ENCODE measurements at regions not wholly inside any gene's neighbourhood (a gene's known extent, or its start where the extent isn't known, plus 50 kb on each side); places are given as distances from the start of the nearest gene placed in this dataset.

GRCh38 chr1:115491298-115492018, 150.3 kb upstream of the VANGL1 start:
- no peaks in the 10 kb centered on the region for H3K4me1 ChIP-seq

GRCh38 chr1:115479055-115479482, 141.0 kb upstream of the NGF start:
- Histone ChIP-seq H3K9me3 (peaks cover 0 to 6% (median 0%) of the 10 kb centered on the region in 3 donors), H3K4me1 (no peaks in the 10 kb centered on the region), H3K4me3 (no peak overlapping the region), H3K36me3 (no peaks in the 10 kb centered on the region), H3K27ac (no peak overlapping the region), H3K27me3 (peaks cover 27% of the 10 kb centered on the region)
- no peak for ATAC-seq
- TF ChIP-seq POLR2A (IDR thresholded peaks at IDR 0.05) (no peak), EP300 (IDR thresholded peaks at IDR 0.05) (no peak), POLR2AphosphoS5 (IDR thresholded peaks at IDR 0.05) (no peak)
- TF ChIP-seq, protein P1, sequence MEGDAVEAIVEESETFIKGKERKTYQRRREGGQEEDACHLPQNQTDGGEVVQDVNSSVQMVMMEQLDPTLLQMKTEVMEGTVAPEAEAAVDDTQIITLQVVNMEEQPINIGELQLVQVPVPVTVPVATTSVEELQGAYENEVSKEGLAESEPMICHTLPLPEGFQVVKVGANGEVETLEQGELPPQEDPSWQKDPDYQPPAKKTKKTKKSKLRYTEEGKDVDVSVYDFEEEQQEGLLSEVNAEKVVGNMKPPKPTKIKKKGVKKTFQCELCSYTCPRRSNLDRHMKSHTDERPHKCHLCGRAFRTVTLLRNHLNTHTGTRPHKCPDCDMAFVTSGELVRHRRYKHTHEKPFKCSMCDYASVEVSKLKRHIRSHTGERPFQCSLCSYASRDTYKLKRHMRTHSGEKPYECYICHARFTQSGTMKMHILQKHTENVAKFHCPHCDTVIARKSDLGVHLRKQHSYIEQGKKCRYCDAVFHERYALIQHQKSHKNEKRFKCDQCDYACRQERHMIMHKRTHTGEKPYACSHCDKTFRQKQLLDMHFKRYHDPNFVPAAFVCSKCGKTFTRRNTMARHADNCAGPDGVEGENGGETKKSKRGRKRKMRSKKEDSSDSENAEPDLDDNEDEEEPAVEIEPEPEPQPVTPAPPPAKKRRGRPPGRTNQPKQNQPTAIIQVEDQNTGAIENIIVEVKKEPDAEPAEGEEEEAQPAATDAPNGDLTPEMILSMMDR (IDR thresholded peaks at IDR 0.05): no peak
- WGBS, 2 donors (ENCODE audit: low coverage in 1 of 2): no CpG with 5 or more reads among the region's 22 CpGs

More at GRCh38 chr1:115491298-115492018, 150.3 kb upstream of the VANGL1 start:
- Histone ChIP-seq H3K36me3 (no peaks in the 10 kb centered on the region), H3K4me3 (no peak overlapping the region), H3K27me3 (no peaks in the 10 kb centered on the region), H3K9me3 (no peaks in the 10 kb centered on the region), H3K27ac (no peak overlapping the region)
- no peak for ATAC-seq
- 88 to 90% methylated on average over 4 to 7 of the region's 9 CpGs for WGBS, 2 donors (ENCODE audit: low coverage in 1 of 2)
- TF ChIP-seq POLR2AphosphoS5 (IDR thresholded peaks at IDR 0.05) (no peak), POLR2A (IDR thresholded peaks at IDR 0.05) (no peak), EP300 (IDR thresholded peaks at IDR 0.05) (no peak)
- TF ChIP-seq, protein P1 (IDR thresholded peaks at IDR 0.05): no peak

GRCh38 chr1:115477071-115477470, 139.0 kb upstream of the NGF start:
- H3K4me1 ChIP-seq: no peaks in the 10 kb centered on the region
- no peaks in the 10 kb centered on the region for H3K9me3 ChIP-seq
- no peak for ATAC-seq
- H3K4me3 ChIP-seq: no peak overlapping the region
- no peak overlapping the region for H3K27ac ChIP-seq
- 90 to 100% methylated on average over 2 to 3 of the region's 7 CpGs for WGBS, 2 donors (ENCODE audit: low coverage in 1 of 2)
- H3K27me3 ChIP-seq: peaks cover 27% of the 10 kb centered on the region
- no peak for TF ChIP-seq POLR2AphosphoS5 (IDR thresholded peaks at IDR 0.05)
- TF ChIP-seq, protein P1 (IDR thresholded peaks at IDR 0.05): no peak
- TF ChIP-seq POLR2A (IDR thresholded peaks at IDR 0.05): no peak
- TF ChIP-seq EP300 (IDR thresholded peaks at IDR 0.05): no peak
- H3K36me3 ChIP-seq: no peaks in the 10 kb centered on the region

DNA sequence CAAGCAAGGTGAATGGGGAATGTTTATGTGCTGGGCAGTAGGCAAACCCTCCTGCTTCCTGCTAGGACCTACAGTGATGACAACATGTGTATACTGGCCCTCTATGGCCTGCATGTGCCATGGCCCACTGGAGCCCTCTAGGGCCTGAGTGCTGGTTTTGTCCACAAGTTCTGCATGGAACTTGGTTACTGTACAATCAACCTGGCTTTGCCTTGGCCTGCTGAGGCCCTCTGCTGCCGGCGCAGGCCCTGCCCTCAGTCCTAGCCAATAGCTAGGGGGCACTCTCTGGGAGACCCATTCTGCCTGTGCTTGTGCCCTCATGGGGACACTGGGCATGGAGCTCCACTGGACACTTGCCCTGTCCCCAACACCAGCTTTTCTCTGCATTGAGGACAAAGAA, 138.6 kb upstream of the NGF start:
- Histone ChIP-seq H3K27ac (no peak overlapping the region), H3K4me3 (no peak overlapping the region), H3K4me1 (no peaks in the 10 kb centered on the region), H3K27me3 (peaks cover 27% of the 10 kb centered on the region), H3K9me3 (no peaks in the 10 kb centered on the region), H3K36me3 (no peaks in the 10 kb centered on the region)
- TF ChIP-seq POLR2AphosphoS5 (IDR thresholded peaks at IDR 0.05) (no peak), POLR2A (IDR thresholded peaks at IDR 0.05) (no peak), EP300 (IDR thresholded peaks at IDR 0.05) (no peak)
- TF ChIP-seq, protein P1 (IDR thresholded peaks at IDR 0.05): no peak
- peak; percentile 23 for ATAC-seq
- WGBS, 2 donors (ENCODE audit: low coverage in 1 of 2): no CpG with 5 or more reads among the region's 2 CpGs

DNA sequence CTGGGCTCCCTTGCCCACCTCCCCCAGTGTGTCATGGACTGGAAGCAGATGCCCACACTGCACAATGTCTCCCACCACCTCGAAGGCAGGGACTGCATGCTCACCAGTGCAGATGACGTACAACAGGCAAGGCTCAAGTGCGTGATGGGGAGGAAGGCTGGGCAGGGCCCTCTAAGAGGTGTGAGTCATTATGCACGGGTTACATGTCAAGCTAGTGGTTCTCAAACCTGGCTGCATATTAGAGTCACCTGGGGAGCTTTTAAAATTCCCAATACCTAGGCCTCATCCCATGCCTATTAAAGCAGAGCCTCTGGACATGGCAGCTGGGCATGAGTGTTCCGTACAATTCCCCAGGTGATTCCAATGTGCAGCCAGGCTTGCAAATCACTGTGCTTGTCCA, 137.9 kb upstream of the NGF start:
- Histone ChIP-seq H3K27ac (no peak overlapping the region), H3K4me1 (no peaks in the 10 kb centered on the region), H3K9me3 (no peaks in the 10 kb centered on the region), H3K27me3 (peaks cover 27% of the 10 kb centered on the region), H3K4me3 (no peak overlapping the region), H3K36me3 (no peaks in the 10 kb centered on the region)
- ATAC-seq: no peak
- no CpG with 5 or more reads among the region's 5 CpGs for WGBS, 2 donors (ENCODE audit: low coverage in 1 of 2)
- TF ChIP-seq EP300 (IDR thresholded peaks at IDR 0.05) (no peak), POLR2A (IDR thresholded peaks at IDR 0.05) (no peak), POLR2AphosphoS5 (IDR thresholded peaks at IDR 0.05) (no peak)
- TF ChIP-seq, protein P1 (IDR thresholded peaks at IDR 0.05): no peak
